Chondrocyte (in vitro differentiated cells): ENCODE measurements at regions not wholly inside any gene's neighbourhood (a gene's known extent, or its start where the extent isn't known, plus 50 kb on each side); places are given as distances from the start of the nearest gene placed in this dataset.

Experiments used
- DNase-seq: peaks from one replicate; pipeline ENCODE4 v3.0.0; 2021; ENCODE audit warnings: mixed read lengths, low spot score
- H3K27ac Mint-ChIP-seq: one replicate; pipeline ENCODE4 v1.8.0; 2021; ENCODE audit warnings: mild to moderate bottlenecking, moderate library complexity, mixed read lengths; ENCODE audit not compliant: unreplicated experiment
- H3K27me3 Mint-ChIP-seq: 2 replicates; pipeline ENCODE4 v1.8.0; 2021; ENCODE audit warnings: low read depth, mixed read lengths
- H3K36me3 Mint-ChIP-seq: 2 replicates; pipeline ENCODE4 v1.8.0; 2021; ENCODE audit warnings: low read depth, mixed read lengths
- H3K4me1 Mint-ChIP-seq: 2 replicates; pipeline ENCODE4 v1.8.0; 2021; ENCODE audit warnings: low read depth, mild to moderate bottlenecking, mixed read lengths
- H3K4me3 Mint-ChIP-seq: one replicate; pipeline ENCODE4 v1.8.0; 2021; ENCODE audit warnings: mild to moderate bottlenecking, moderate library complexity, mixed read lengths; ENCODE audit not compliant: unreplicated experiment
- H3K9me3 Mint-ChIP-seq: 2 replicates; pipeline ENCODE4 v1.8.0; 2021; ENCODE audit warnings: low read depth, mixed read lengths
- TF ChIP-seq, protein P1 (sequence below): fragments of 200-600 bp; sonication (generic); IDR thresholded peaks from 2 replicates; pipeline ENCODE4 v1.5.0; 2021; ENCODE audit warnings: antibody characterized with exemption, mild to moderate bottlenecking, moderate library complexity

DNA sequence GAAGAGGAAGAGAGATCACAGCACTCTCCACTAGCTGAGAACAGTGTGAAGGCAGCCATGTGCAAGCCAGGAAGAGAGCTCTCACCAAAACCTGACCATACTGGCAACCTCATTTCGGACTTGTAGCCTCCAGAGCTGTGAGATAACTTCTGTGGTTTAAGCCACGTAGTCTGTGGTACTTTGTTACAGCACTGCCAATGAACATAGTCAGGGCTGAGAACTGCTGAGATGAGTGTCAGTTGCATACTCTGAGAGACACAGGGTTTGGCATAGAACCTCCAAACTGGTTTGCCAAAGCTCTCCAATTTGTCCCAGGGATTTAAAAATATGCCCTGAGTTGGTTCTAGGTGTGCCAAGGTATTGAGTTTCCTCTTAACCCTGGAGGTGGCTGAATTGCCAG, 218.6 kb downstream of the ATP23 start:
- H3K36me3 Mint-ChIP-seq = no peaks in the 10 kb centered on the region
- DNase-seq = no peak
- TF ChIP-seq, protein P1, sequence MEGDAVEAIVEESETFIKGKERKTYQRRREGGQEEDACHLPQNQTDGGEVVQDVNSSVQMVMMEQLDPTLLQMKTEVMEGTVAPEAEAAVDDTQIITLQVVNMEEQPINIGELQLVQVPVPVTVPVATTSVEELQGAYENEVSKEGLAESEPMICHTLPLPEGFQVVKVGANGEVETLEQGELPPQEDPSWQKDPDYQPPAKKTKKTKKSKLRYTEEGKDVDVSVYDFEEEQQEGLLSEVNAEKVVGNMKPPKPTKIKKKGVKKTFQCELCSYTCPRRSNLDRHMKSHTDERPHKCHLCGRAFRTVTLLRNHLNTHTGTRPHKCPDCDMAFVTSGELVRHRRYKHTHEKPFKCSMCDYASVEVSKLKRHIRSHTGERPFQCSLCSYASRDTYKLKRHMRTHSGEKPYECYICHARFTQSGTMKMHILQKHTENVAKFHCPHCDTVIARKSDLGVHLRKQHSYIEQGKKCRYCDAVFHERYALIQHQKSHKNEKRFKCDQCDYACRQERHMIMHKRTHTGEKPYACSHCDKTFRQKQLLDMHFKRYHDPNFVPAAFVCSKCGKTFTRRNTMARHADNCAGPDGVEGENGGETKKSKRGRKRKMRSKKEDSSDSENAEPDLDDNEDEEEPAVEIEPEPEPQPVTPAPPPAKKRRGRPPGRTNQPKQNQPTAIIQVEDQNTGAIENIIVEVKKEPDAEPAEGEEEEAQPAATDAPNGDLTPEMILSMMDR = no peak
- no peaks in the 10 kb centered on the region for H3K9me3 Mint-ChIP-seq
- H3K27me3 Mint-ChIP-seq = peaks cover 18% of the 10 kb centered on the region
- no peaks in the 10 kb centered on the region for H3K4me1 Mint-ChIP-seq
- H3K4me3 Mint-ChIP-seq = no peak overlapping the region
- no peak overlapping the region for H3K27ac Mint-ChIP-seq

DNA sequence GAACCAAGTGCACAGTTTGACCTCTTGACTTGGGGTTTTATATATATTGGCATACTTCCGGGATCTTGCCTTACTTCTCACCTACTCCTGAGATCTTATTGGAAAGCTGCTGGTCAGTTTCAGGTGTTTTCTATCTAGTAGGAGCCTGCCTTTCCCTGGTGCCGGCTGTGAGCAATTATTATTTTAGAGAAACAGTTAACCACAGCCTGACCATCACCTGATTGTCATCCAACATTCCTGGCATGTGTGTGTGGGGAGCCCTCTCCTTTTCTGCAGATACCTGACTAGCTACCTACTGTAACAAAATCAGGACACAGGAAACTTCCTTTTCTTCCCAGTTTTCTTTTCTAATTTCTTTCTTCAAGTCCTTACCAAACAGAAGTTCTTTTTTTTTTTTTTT, 220.4 kb downstream of the ATP23 start:
- H3K4me1 Mint-ChIP-seq = no peaks in the 10 kb centered on the region

DNA sequence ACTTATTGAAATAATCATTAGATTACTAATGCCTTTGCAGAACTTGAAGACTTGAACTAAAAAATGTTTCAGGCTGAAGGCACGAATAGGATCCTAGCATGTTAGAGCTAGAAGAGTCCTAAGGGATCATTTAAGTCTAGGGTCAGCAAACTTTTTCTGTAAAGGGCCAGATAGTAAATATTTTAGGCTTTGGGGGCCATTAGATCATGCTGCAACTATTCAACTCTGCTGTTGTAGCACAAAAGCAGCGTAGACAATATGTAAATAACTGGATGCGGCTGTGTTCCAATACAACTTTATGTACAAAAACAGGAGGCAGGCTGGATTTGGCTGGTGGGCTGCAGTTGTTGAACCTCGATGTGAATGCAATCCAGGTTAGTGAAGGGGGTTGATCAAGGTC, 221.7 kb downstream of the ATP23 start:
- no peak overlapping the region for H3K4me3 Mint-ChIP-seq
- H3K9me3 Mint-ChIP-seq = no peaks in the 10 kb centered on the region
- DNase-seq = no peak
- H3K4me1 Mint-ChIP-seq = no peaks in the 10 kb centered on the region
- TF ChIP-seq, protein P1 = no peak
- no peak overlapping the region for H3K27ac Mint-ChIP-seq
- peaks cover 9% of the 10 kb centered on the region for H3K27me3 Mint-ChIP-seq
- H3K36me3 Mint-ChIP-seq = no peaks in the 10 kb centered on the region

More for the DNA sequence above, 220.4 kb downstream of the ATP23 start:
- Mint-ChIP-seq H3K27ac (no peak overlapping the region), H3K4me3 (no peak overlapping the region), H3K27me3 (peaks cover 13% of the 10 kb centered on the region), H3K36me3 (no peaks in the 10 kb centered on the region), H3K9me3 (no peaks in the 10 kb centered on the region)
- no peak for DNase-seq
- TF ChIP-seq, protein P1 = no peak

DNA sequence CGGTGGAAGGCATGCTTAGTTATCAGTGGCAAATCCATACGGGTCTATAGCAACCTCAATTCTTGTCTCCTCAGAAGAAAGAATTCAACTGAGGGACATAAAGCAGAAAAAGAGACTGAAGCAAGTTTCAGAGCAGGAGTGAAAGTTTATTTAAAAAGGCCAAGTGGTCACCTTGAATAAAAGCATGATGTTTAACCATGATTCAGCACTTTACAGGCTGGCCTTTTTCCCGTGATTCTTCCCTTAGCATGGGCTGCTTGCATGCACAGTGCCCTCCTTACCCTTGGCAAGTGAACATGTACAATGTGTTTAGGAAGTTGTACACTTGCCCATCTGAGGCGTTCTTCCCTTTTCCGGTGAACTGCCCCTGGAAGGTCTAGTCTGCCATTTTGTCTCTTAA, 225.3 kb downstream of the ATP23 start:
- Mint-ChIP-seq H3K36me3 (no peaks in the 10 kb centered on the region), H3K27ac (no peak overlapping the region), H3K4me1 (peaks cover 1% of the 10 kb centered on the region), H3K4me3 (no peak overlapping the region), H3K27me3 (peaks cover 3% of the 10 kb centered on the region), H3K9me3 (no peaks in the 10 kb centered on the region)
- DNase-seq = no peak
- TF ChIP-seq, protein P1 = no peak

DNA sequence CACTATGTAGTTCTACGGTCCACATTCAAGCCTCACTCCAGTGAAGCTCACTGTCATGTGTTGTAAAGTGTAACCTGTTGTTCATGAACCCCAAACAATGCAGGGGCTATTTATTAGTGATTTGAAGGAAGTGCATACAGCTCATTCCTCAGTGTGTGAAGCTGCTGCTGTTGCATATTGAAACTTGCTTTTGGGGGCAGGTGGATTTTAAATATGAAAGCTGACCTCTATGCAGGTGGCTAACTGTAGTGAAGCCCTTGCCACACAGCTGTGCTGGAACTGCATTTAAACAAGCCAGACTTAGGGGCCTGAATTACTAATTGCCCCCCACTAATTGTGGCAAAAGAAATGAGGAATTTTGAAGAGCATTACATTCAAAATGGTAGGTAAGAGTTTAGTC, 226.3 kb downstream of the ATP23 start:
- no peak for DNase-seq
- H3K4me1 Mint-ChIP-seq = peaks cover 10% of the 10 kb centered on the region
- no peaks in the 10 kb centered on the region for H3K36me3 Mint-ChIP-seq
- TF ChIP-seq, protein P1 = no peak
- H3K27ac Mint-ChIP-seq = no peak overlapping the region
- H3K27me3 Mint-ChIP-seq = peaks cover 3% of the 10 kb centered on the region
- no peaks in the 10 kb centered on the region for H3K9me3 Mint-ChIP-seq
- H3K4me3 Mint-ChIP-seq = no peak overlapping the region
